ENCODE measurements at regions not wholly inside any gene's neighbourhood (a gene's known extent, or its start where the extent isn't known, plus 50 kb on each side); places are given as distances from the start of the nearest gene placed in this dataset.

DNA sequence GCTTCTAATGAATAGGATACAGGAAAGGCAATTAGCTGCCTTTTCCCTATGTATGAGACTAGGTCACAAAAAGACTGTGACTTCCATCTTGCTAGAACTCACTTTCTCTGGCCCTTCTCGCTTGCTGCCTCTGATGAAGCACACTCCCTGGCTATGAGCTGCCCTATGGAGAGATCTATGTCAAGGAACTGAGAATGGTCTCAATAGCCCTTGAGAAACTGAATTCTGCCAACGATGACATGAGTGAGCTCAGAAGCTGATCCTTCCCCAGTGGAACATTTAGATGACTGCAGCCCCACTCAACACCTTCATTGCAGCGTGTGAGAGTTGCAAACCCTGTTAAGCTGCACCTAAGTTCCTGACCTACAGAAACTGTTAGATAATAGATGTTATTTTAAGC is 309.8 kb downstream of the COG6 start:
- TF ChIP-seq LEF1 (IDR thresholded peaks at IDR 0.05; ENCODE audit: borderline replicate concordance) (no peak), SUZ12 (IDR thresholded peaks at IDR 0.05) (no peak), NFRKB (IDR thresholded peaks at IDR 0.05) (no peak), ZNF384 (IDR thresholded peaks at IDR 0.05) (no peak), HDGF (IDR thresholded peaks at IDR 0.05; ENCODE audit: borderline replicate concordance) (no peak), ARNT (IDR thresholded peaks at IDR 0.05) (no peak), CTBP1 (IDR thresholded peaks at IDR 0.05; ENCODE audit: borderline replicate concordance) (no peak), SP1 (IDR thresholded peaks at IDR 0.05) (no peak), FOXA1 (IDR thresholded peaks at IDR 0.05) (no peak), ELF4 (IDR thresholded peaks at IDR 0.05) (no peak)
